HG03139 (cell line): ENCODE measurements at regions not wholly inside any gene's neighbourhood (a gene's known extent, or its start where the extent isn't known, plus 50 kb on each side); places are given as distances from the start of the nearest gene placed in this dataset.

Source experiments
- ATAC-seq: cut with Tn5 transposase; IDR thresholded peaks from one replicate; pipeline ENCODE4 v1.9.1; 2021; ENCODE audit not compliant: unreplicated experiment

GRCh38 chr2:56508662-56509061 lies 324.9 kb downstream of the CCDC85A start:
- no peak for ATAC-seq

GRCh38 chr2:56510610-56511009 lies 326.8 kb downstream of the CCDC85A start:
- ATAC-seq: no peak

DNA sequence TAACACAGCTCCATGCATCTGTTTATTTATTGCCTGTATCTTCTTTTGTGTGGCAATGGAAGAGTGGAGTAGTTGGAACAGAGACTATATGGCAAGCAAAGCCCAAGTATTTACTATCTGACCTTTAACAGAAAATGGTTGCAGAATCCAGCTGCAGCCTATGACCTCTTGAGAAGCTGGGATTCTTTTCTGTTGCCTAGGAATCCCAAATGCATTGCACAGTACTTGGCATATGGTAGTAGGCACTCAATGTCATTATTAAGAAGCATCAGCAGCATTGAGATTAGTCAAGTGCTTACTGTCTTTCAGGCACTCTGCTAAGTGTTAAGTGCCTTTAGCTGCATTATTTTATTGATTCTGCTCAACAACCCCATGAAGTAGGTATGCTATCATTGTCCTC lies 331.6 kb downstream of the CCDC85A start:
- ATAC-seq: no peak

GRCh38 chr2:56519806-56520205 lies 336.0 kb downstream of the CCDC85A start:
- no peak for ATAC-seq

GRCh38 chr2:56522605-56523089 lies 338.9 kb downstream of the CCDC85A start:
- ATAC-seq: no peak

GRCh38 chr2:56523816-56524215 lies 340.0 kb downstream of the CCDC85A start:
- no peak for ATAC-seq

DNA sequence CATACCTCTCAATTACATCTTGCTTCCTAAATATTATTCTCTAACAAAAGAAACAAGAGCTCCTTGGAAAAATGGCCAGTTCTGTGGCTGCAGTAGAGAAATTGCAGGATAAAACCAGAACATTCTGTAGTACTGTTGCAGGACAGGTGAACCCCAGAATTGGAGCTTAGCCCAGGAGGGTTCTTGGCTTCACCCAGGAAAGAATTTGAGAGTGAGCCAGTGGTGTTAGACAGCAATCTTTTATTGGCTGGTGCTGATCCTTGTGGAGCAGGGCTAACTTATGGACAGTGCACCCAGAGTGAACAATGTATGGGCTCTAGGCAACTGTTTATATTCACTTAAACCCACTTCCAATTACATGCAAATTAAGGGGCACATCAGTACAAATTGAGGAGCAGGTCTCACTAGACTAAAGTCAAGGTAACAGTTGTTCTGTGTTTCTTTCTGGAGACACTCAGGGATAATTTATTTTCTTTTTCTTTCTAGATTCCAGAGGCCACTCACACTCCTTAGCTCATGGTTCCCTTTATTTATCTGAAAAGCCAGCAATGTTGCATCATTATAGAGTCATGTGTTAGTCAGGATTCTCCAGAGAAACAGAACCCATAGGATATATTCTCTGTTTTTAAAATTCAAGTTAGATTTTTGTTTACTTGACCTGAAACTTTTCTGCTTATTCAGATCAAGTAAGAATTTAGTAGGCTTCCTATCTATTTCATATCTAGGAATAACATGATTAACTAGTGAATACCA lies 348.1 kb downstream of the CCDC85A start:
- no peak for ATAC-seq

DNA sequence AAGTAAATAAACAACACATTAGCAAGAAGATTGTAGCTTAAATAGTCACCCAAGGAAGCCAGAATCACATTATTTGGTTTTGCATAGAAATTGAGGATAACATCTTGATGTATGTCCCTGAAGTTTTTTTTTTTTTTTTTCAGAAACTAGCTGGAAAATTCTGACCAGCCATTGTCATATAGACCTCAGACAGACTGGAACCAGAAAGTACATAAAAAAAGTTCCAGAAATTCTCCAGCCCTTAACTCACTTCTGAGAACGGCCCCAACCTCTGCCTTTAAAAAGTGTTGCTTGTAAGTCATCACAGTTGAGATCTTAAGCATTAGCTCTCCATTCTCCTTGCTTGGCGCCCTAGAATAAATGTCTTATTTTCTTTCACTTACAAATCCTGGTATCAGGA lies 350.5 kb downstream of the CCDC85A start:
- ATAC-seq: no peak

DNA sequence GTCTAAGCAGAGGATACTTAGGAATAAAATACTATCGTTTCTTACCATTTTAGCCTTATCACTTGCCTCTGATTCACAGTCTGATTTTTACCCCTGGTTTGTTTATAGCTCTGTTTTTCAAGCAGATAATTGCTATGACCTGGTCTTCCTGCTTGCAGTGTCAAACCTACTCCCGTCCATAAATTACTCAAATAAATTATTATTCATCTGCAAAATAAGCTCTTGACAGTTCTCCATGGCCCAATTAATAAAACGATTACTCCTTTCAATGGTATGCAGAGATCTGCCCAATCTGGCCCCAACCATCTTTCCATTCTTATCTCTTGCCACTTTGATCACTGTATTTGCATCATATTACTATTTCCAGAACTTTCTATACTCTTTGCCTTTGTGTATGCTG lies 354.0 kb downstream of the CCDC85A start:
- ATAC-seq: no peak

DNA sequence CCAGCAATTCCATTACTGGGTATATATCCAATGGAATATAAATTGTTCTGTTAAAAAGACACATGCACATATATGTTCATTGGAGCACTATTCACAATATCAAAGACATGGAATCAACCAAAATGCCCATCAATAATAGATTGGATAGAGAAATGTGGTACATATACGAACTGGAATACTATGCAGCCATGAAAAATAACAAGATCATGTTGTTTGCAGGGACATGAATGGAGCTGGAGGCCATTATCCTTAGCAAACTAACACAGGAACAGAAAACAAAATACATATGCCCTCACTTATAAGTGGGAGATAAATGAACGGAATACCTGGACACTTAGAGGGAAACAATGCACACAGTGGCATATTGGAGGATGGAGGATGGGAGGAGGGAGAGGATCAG lies 355.8 kb downstream of the CCDC85A start:
- no peak for ATAC-seq

- ATAC-seq: no peak
These were observed 356.7 kb downstream of the CCDC85A start for GRCh38 chr2:56540467-56540866.

DNA sequence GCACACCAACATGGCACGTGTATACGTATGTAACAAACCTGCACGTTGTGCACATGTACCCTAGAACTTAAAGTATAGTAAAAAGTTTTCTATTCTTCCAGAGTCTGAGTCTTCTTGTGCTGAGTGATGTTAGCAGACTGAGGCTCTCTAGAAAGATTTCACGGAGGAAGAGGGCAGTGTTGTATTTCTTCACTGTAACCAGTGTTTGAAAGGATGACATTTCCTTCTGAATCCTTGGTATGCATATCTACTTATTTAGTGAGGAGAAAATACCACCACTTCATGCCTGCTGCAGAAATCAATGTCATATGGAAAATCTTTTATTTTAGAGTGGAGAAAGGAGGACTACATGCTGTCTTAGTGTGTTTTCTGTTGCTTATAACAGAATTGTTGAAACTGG lies 357.1 kb downstream of the CCDC85A start:
- ATAC-seq: no peak

DNA sequence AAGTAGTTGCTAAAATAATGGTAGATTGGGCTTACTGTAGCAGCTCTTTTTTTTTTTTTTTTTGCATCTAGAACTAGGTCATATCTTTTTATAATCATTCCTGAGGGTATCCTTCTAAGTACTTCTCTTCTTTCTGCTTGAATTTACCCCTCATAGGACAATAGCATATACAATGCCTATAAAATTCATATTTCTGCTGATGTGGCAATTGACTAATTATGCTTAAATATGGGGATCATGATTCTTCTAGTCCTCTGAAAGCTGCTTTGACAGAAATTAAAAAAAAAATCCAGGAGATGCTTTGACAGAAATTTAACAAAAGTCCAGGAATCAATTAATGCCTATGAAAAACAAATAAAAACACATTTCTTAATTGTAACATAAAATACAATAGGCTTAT lies 358.4 kb downstream of the CCDC85A start:
- no peak for ATAC-seq

GRCh38 chr2:56565143-56565542 lies 381.4 kb downstream of the CCDC85A start:
- no peak for ATAC-seq

- ATAC-seq: no peak
These were observed 387.3 kb downstream of the CCDC85A start for GRCh38 chr2:56571074-56571473.

- ATAC-seq: no peak
These were observed 392.2 kb downstream of the CCDC85A start for GRCh38 chr2:56576001-56576400.

GRCh38 chr2:56580242-56580641 lies 396.5 kb downstream of the CCDC85A start:
- ATAC-seq: no peak

DNA sequence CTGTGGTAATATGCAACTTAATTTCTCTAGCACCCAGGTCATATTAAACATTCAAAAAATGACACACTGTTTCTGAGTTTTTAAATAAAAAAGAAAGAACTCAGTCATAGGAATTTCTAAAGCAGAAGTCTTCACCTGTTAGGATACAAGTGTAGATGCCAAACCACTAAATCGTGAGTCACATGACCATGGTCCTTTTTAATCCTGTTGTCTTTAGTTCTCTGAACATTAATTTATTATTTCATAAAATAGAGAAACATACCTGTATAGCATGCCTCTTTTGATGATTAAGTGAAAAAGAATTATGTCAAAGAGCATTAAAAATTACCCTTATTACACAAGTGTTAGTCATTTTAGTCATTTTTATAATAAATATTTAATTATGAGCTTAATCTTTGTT lies 398.8 kb downstream of the CCDC85A start:
- ATAC-seq: no peak

- ATAC-seq: no peak
These were observed 400.1 kb downstream of the CCDC85A start for GRCh38 chr2:56583796-56584315.

DNA sequence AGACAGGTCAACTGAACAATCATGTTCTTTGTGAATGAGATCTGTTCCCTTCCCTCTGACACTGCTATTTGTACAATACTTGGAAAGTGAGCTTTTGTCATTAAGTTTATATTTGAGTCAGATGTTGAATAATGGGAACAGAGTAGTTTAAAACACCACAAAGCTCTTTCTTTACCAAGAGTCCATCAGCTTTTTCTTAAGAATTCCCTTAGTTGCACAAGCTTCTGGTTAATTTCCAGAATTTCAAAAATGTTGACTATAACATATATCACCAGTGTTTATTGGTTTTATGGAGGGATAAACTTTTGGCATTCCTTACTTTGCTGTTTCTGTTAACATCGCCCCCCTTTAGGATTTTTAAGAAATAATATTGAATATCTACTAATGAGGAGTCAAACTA lies 403.7 kb downstream of the CCDC85A start:
- ATAC-seq: no peak

- no peak for ATAC-seq
These were observed 405.4 kb downstream of the CCDC85A start for GRCh38 chr2:56589194-56589593.

GRCh38 chr2:56589835-56590234 lies 406.0 kb downstream of the CCDC85A start:
- no peak for ATAC-seq

DNA sequence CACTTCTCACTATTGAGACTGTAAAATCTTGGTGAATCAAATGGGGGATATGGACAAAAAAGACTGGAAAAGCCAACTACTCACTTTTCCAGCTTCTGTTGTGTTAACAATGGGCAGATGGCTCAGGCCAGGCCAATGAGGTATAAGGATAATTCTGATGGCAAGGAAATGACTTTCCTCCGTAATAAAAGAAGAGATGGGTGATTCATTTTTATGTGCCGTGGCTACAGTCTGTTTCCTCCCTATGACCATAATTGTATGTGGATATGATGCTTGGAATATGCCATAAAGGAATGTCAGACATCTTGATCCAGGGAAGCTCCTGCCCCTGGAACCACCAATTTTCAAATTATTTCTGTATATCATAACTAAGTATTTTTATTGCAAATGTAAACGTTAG lies 406.8 kb downstream of the CCDC85A start:
- ATAC-seq: no peak
